HG02970 (cell line): ENCODE measurements at regions not wholly inside any gene's neighbourhood (a gene's known extent, or its start where the extent isn't known, plus 50 kb on each side); places are given as distances from the start of the nearest gene placed in this dataset.
A peak's percentile ranks its signal among the peaks of the same experiment; 100 is the strongest.

ENCODE experiments used
- ATAC-seq: cut with Tn5 transposase; IDR thresholded peaks from one replicate; pipeline ENCODE4 v1.9.1; 2021; ENCODE audit warnings: mild to moderate bottlenecking, moderate library complexity, moderate number of reproducible peaks; ENCODE audit not compliant: unreplicated experiment, low FRiP score

DNA sequence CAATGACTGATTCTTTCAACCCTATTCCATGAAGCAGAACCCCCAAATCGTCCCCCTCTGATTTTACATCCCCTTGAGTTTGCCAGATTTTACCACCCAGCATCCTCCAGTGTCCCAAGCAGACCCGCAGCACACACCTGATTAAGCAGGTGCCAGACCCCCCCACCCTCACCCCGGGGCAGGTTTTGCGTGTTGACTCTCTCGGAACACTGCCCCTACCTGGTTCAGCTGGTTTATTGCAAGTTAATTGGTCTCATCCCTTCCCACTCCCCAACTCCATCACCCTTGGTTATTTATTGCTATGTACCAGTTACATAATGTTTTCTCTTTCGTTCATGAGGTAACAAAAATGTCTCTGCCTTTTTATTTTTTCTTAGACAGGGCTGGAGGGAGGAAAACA lies 258.4 kb downstream of the BCOR start:
- no peak for ATAC-seq

DNA sequence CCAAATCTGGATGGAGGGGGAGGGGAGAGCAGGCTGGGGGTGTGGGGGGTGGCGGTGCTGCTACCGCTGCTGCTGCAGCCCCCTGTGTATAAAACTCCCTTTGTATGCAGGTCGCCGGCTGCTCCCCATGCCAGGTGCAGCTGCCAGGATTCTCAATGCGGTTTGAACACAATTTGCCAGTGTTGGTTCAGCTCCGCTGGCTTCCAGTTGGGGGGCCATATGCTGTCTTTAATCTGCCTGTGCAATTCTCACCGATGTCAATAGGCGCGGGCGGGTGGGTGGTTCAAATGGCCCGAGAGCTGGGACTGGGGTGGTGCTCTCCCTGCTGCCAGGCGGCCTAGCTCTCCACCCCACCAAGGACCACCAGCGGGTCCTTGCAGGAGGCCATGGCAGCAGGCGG lies 257.6 kb downstream of the BCOR start:
- no peak for ATAC-seq

DNA sequence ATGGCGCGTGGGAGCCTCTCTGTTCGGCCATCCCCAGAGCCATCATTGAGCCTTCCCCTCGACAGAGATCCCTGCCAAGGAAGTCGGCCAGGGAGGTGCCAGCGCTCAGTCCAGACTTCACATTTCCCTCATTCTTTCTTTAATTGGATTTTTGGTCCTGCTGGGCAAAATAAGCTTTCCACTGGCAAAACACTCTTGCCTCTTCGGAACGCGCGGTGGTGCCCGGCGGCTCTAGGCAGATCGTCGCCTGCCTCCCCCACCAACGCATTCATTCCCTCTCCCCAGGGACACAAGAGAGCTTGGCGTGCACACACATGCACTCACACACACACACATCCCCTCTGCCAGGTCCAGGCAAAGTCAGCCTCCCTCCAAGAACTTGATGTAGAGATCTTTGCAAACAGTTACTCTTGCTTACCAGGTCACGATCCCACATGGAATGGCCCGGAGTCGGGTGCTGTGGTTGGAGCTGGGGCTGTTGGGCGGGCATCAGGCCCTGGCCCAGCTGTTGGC lies 257.1 kb downstream of the BCOR start:
- no peak for ATAC-seq

DNA sequence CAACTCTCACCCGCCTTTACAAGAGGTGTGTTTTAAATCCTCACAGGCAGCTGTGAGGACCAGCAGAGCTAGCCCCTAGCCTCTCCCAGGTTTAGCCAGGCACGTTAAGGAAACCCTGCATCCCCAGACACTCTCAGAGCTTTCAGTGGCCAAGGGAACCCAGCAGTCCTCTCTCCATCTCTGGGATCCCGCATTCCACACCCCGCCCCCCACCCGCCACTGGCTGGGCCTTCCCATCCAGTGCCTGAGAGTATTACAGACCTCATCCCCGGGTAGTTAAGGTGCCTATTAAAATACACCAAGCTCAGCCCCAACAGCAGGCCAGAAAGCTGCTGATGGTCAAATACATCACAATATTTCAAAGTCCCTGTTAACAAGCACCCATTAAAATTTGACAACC lies 256.2 kb downstream of the BCOR start:
- no peak for ATAC-seq

DNA sequence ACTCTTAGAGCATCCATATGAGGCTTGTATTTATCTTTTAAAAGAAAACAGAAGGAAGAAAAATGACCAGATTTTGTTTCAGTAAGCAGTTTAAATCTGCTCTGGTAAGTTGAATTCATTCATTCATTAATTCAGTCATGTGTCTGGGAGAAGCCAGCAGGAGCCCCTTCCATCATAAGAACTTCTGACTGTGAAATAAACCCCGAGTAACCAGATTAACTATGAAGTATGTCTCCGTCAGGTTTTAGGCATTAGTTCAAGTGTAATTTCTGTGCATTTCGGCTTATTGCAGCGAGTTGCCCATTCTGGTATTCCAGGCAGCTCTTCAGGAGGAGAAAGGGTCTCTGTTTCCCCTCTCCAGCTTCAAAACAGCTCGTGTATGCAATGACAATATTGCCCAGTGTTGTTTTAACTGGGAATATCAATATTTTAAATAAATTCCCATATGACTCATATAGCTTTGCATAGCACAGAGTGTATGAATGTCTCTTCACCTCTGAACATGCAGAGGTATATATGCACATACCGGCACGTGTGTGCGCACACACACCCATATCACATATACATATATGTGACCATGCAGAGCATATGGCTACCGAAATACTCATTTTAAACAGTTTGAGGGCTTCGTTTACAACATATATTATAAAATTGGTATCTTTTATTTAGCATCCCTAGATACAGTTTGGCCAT lies 255.3 kb downstream of the BCOR start:
- ATAC-seq, result no peak

DNA sequence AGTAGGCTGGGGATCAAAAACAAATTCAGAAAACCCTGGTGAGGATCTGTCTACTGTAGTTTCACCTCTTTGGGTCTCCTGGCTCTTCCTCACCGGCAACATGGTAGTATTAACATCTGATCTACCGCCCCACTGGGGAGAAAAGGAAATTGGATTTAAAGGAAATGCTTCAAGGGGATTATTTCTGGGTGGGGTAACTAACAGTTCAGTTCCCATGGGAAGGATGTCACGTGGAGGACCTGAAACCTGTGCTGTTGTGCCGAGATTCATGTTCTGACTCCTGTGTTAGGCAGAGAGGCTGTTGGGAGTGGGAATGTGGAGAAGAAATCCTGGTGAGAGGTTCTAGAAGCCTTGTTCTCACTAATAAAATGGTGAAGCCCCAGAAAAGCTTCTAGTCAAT lies 254.4 kb downstream of the BCOR start:
- no peak for ATAC-seq

DNA sequence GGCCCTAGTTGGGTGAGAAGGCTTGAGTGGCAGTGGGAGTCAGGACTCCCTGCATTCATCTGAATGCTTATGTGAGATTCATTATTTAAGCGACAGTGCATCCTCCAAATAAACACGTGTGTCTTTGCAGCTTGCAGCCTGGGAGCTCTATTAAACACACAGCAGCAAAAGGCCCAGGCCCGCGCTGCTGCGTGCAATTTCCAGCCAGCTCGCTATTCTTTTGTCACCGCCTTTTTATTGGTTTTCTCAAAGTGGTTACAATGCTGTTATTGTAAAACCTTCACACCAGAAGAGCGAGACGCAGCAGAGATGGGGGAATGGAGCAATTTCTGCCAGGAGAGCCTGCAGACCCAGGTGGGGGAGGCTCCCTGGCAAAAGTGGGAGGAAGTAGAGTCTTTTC lies 252.5 kb downstream of the BCOR start:
- ATAC-seq, result no peak

DNA sequence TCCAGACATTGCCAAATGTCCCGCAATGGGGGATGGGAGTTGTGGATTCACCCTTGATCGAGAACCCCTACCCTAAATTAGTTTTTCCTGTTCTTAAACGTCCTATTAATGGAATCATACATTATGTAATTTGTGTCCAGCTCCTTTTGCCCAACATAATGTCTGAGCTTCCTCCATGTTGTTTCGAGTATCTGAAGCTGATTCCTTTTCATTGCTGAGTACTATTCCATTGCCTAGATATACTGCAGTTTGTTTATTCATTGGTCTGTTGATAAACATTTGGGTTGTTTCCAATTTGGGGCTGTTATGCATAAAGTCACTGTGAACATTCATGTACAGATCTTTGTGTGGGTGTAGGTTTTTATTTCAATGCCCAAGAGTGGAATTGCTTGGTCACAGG lies 251.3 kb downstream of the BCOR start:
- ATAC-seq, result no peak

DNA sequence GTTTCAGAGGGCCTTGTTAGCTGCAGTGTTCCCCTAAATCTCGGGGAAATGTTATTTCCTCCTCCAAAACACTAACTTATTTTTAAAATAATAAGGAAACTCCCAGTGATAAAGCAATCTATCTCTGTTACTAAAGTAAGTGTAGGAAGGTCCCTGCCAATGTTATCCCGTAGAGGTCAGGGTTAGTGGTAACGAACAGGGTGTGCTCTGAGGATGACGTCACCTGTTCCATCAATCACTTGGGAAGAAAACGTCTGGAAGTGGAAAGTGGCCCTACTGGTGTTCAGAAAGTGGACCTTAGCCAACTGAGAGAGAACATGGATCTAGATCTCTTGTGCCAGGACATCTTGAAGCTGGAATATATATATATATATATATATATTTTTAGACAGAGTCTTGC lies 249.5 kb downstream of the BCOR start:
- no peak for ATAC-seq

DNA sequence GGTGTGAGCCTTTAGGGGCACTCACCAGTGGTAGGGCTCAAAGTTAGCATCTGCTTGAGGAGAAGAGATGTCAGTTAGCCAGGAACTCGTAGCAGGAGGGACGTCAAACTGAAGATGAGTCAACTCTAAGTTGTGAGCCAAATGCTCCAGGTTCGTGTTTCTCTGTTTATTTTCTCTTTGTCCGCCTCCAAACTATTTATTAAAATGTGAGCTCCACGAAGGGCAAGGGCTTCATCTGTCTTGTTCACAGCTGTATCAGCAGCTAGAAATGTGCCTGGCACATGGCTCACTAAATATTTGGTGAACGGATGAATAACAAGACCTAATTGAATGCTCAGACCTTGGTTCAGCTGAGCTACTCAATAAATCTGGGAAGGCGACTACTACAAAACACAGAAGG lies 248.9 kb downstream of the BCOR start:
- ATAC-seq, result no peak

DNA sequence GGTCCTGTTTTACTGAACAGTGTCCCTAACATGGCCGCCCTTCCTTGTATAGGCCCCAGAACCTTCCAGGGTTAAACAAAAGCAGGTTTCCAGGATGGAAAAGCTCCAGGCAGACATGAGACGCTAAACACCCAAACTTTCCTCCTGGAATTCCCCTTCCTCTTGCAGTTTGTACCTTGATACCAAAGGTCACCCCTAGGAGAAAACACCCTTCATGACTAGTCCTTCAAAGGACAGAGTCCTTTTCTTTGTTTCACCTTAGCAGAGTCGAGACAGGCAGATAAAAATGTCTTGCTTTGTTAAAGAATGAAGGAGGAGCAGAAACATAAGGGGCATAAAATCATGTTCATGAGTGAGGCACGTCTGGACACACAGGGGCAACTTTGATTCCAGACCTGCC lies 247.5 kb downstream of the BCOR start:
- no peak for ATAC-seq

DNA sequence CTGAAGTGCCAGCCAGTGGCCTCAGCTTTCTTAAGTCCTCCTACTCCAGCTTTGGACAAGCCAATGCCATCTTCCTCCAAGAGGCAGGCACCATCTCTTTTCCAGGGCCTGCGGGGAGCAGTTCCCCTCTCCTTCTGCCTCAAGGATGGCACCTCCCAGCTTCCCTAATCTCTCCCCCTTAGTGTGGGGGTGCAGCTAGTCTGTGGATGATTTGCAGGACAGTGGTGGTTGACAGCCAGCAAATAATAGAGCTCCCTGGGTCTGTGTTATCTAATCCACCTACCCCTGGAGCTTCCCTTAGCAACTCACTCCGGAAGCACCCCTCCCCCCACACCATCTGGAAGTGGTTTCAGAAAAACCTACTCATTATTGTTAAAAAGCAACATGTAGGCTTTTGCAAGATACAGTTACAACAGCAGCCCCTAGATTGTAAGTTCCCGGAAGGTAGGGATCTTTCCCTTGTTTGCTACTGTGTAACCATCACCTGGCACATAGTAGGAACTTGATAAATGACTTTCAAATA lies 247.1 kb downstream of the BCOR start:
- no peak for ATAC-seq

DNA sequence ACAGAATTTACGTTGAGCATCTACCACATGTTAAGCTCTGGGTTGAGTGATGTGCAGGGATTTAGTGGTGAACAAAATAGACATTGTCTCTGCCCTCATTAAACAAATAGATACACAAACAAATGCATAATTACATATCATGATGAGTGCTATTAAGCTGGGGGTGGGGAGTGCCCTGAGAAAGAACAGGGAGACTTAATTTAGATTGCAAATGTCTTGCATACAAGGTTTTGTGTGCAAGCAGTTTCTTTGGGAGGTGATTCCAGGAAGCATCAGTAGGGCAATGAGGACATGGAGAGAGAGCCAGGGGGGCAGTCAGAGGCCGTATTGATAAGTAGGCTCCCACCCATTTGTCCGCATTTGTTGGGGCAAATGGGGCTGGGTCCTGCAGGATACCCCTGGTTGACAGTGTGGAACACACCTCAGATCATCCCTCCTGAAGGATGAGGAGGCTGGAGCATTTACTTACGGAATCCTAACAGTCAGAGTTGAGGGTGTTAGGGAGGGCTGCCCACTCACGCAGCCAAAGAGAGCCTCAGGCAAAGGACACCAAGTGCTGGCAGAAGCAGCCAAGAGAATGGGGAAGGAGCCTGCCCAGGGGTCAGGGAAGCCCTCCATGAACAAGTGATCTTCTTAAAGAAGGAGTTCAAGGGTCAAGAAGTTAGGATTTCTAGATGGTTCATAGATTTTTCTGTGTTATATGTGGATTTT lies 245.9 kb downstream of the BCOR start:
- ATAC-seq, result no peak

DNA sequence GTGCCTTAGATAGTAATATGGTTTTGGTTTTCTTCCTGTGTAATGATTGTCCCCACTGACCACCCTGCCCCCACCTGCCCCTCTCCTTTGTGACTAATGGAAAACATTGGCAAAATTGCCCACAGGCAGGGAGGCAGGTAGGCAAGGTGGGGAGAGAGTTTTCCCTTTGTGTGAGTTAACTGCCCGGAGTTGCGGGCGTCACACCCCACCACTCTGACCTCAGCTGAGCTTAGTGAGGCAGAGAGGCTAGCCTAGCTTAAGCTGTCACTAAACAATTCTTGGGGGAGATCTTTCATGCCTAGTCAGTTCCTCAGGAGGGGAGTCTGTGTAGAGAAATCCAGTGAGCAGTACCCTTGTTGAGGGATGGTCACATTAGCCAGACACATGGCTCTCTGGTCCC lies 245.3 kb downstream of the BCOR start:
- ATAC-seq, result no peak

DNA sequence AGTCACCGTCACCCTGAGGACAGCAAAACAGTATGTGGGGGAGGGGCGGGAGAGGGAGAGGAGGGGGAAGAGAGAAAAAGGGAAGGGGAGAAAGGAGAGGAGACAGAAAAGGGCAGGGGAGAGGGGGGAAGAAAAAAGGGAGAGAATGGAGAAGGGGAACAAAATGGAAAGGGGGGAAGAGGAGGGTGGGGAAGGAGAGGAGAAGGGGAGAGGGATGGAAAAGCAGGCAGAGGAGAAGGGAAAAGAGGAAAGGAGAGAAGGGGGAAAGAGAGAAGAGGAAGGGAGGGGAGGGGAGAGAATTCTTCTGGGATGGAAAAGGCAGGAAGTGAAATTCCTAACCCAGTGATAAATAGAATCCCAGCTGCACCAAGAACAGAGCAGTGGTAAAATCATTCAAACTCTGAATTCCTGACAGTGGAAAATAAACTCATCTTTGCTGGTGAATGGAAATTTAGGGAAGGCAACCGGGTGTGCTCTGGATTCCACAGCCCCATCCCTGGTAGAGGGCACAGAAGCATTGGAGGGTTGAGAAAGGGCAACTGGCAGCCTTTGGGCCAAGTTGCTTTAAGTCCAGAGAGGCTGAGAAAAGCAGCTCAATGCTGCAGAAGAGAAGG lies 244.2 kb downstream of the BCOR start:
- ATAC-seq, result no peak

DNA sequence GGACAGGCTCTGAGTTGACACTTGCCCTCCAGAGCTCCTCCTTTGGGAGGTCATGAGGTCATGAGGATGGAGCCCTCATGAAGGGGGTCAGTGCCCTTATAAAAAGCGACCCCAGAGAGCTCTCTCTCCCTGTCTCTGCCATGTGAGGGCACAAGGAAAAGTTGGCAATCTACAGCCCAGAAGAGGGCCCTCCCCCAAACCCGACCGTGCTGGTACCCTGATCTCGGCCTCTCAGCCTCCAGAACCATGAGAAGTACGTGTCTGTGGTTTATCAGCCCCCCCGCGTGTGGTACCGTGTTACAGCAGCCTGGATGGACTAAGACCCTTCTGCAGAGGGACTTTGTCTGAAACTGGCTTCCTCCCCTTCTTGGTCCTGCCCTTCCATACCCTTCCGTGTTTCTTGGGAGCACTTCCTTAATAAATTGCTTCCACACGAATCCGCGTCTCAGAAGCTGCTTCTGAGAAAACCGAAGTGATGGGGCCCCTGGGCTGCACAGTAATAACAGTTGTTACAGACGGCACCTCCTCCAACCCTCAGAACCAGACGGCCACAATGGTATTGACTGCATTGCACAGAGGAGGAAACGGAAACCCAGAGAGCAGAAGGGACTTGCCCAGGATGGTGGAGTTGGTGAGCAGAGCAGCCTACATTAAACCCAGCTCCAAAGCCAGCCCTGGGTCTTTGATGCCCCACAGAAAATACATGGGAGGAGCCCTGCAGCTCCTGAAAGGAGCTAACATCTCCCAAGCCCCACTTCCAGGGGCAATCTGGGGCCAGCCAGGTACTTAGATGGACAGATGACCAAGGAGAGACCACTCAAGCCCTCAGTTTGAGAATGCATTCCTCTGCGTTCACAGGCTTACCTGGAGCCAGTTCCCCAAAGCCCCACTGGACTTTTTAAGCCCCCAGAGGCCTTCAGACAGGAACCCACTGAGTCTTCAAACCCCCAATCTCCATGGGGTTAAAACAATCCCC lies 242.7 kb downstream of the BCOR start:
- peak; percentile 38 for ATAC-seq

DNA sequence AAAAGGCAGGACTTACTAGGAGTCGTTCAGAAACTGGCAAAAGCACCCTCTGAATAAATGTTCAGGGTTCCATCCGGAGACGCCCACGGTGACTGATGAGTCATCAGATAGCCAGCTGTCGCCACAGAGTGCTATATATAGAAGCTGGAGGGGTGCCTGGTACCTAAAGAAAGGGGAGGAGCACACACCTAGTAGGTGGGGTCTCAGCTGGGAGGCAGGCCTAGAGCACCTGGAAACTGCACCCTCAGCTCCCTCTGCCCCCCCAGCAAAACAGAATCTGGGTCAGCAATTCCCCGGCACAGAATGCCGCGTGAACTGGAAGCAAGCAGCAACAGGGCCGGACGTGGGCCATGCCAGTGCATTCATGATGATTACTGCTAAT lies 242.0 kb downstream of the BCOR start:
- ATAC-seq, result no peak

DNA sequence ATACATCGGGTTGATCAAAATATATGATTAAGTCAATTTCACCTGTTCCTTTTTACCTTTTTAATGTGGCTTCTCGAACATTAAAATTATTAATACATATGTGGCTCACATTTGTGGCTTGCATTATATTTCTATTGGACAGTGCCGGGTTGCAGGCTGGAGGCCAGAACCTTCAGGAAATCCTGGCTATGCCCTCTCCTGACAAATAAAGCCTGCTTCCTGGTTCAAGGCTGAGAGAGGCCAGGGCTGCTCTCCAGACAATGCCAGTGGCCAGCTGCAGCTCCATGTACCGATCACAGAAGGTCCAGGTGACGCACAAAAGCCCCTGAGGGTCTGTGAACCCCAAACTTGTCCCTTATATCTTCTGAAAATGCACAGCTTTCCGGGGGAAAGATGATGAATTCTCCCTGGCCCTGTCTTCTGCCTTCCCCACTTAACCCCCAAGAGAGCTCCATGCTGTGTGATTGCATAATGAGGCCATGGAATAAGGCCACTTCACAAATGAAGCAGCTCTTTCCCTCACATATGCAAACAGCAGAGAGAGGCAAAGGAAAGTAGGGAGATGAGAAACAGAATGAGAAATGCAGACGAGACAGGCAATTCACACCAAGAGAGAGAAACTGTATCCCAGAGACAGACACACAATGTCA lies 241.2 kb downstream of the BCOR start:
- ATAC-seq, result no peak

DNA sequence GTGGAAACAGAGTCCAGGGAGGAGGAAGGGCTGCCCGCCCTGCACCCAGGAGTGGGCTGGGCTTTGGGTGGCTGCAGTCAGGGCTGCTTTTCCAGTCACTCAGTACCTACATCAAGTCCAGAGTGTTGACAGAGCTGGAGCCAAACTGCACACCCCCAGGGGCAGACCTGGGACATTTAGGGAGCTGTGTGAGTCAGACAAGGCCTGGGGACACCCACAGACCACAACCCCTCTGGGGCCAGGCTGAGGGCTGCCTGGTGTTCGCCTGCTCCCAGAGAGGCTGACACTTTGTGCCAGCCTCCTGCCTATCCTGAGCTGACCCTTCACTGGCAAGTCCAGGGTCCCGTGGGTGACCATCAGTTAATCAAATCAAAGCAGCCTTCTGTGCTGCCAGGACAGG lies 240.0 kb downstream of the BCOR start:
- ATAC-seq, result no peak
